ENCODE measurements at regions not wholly inside any gene's neighbourhood (a gene's known extent, or its start where the extent isn't known, plus 50 kb on each side); places are given as distances from the start of the nearest gene placed in this dataset.

- Histone ChIP-seq H3K9me3 (ENCODE audit: control insufficient read depth in 4 of 4, insufficient read depth in 3 of 4, low read length in 3 of 4) (no peaks in the 10 kb centered on the region), H3K27me3 (ENCODE audit: control insufficient read depth in 3 of 3, insufficient read depth in 3 of 3, low read length in 2 of 3) (peaks cover 0 to 3% (median 0%) of the 10 kb centered on the region in 3 donors), H3K4me1 (ENCODE audit: control insufficient read depth in 5 of 5, insufficient read depth in 5 of 5, low read length in 5 of 5) (peaks cover 0 to 7% (median 1%) of the 10 kb centered on the region in 5 donors), H3K9ac (ENCODE audit: insufficient read depth in 1 of 2, low read length in 2 of 2) (no peak overlapping the region), H3K36me3 (ENCODE audit: control insufficient read depth in 4 of 4, insufficient read depth in 4 of 4, low read length in 4 of 4) (no peaks in the 10 kb centered on the region), H3K27ac (ENCODE audit: low read depth in 1 of 2, low read length in 1 of 2) (no peak overlapping the region), H3K4me3 (no peak overlapping the region)
- no peak for TF ChIP-seq CTCF (IDR thresholded peaks at IDR 0.05; ENCODE audit: control extremely low read depth, extremely low read depth)
- WGBS, 2 donors = 84 to 85% methylated on average over 6 of the region's 6 CpGs
- DNase-seq (no peak), ATAC-seq (ENCODE audit: insufficient read depth, low FRiP score) (no peak)
Observed at GRCh38 chr4:17272154-17272553, 239.7 kb downstream of the QDPR start.

GRCh38 chr4:17265653-17266052 lies 246.2 kb downstream of the QDPR start:
- Histone ChIP-seq H3K36me3 (ENCODE audit: control insufficient read depth in 4 of 4, insufficient read depth in 4 of 4, low read length in 4 of 4) (no peaks in the 10 kb centered on the region), H3K4me3 (no peak overlapping the region), H3K9me3 (ENCODE audit: control insufficient read depth in 4 of 4, insufficient read depth in 3 of 4, low read length in 3 of 4) (no peaks in the 10 kb centered on the region), H3K9ac (ENCODE audit: insufficient read depth in 1 of 2, low read length in 2 of 2) (no peak overlapping the region), H3K27me3 (ENCODE audit: control insufficient read depth in 3 of 3, insufficient read depth in 3 of 3, low read length in 2 of 3) (peaks cover 0 to 11% (median 0%) of the 10 kb centered on the region in 3 donors), H3K4me1 (ENCODE audit: control insufficient read depth in 5 of 5, insufficient read depth in 5 of 5, low read length in 5 of 5) (no peaks in the 10 kb centered on the region), H3K27ac (ENCODE audit: low read depth in 1 of 2, low read length in 1 of 2) (no peak overlapping the region)
- no peak for TF ChIP-seq CTCF (IDR thresholded peaks at IDR 0.05; ENCODE audit: control extremely low read depth, extremely low read depth)
- WGBS, 2 donors = 90 to 93% methylated on average over 4 of the region's 4 CpGs
- no peak for ATAC-seq (ENCODE audit: insufficient read depth, low FRiP score)
- no peak for DNase-seq

- Histone ChIP-seq H3K27me3 (ENCODE audit: control insufficient read depth in 3 of 3, insufficient read depth in 3 of 3, low read length in 2 of 3) (peaks cover 0 to 11% (median 0%) of the 10 kb centered on the region in 3 donors), H3K4me1 (ENCODE audit: control insufficient read depth in 5 of 5, insufficient read depth in 5 of 5, low read length in 5 of 5) (no peaks in the 10 kb centered on the region), H3K9ac (ENCODE audit: insufficient read depth in 1 of 2, low read length in 2 of 2) (no peak overlapping the region), H3K27ac (ENCODE audit: low read depth in 1 of 2, low read length in 1 of 2) (no peak overlapping the region), H3K4me3 (no peak overlapping the region), H3K36me3 (ENCODE audit: control insufficient read depth in 4 of 4, insufficient read depth in 4 of 4, low read length in 4 of 4) (no peaks in the 10 kb centered on the region), H3K9me3 (ENCODE audit: control insufficient read depth in 4 of 4, insufficient read depth in 3 of 4, low read length in 3 of 4) (no peaks in the 10 kb centered on the region)
- DNase-seq (no peak), ATAC-seq (ENCODE audit: insufficient read depth, low FRiP score) (no peak)
- WGBS, 2 donors = 81 to 83% methylated on average over 2 of the region's 2 CpGs
- no peak for TF ChIP-seq CTCF (IDR thresholded peaks at IDR 0.05; ENCODE audit: control extremely low read depth, extremely low read depth)
Observed at GRCh38 chr4:17265139-17265538, 246.8 kb downstream of the QDPR start.
